Panc1 (cell line): ENCODE measurements at regions not wholly inside any gene's neighbourhood (a gene's known extent, or its start where the extent isn't known, plus 50 kb on each side); places are given as distances from the start of the nearest gene placed in this dataset.

Experiments
- ATAC-seq: fragments of 200-7000 bp; cut with Tn5 transposase; 2 replicates; pipeline ENCODE4 v1.9.1; 2020; ENCODE audit warnings: mild to moderate bottlenecking, moderate library complexity
- BruUV-seq: library from RNA; stranded (reverse); fragments of 400-500 nt; replicated peaks from 2 replicates; lab custom pipeline; 2021; lab: Mats Ljungman, UMichigan
- CTCF ChIA-PET: fragments of 300-600 bp; sonication (Branson Sonifier 250); formaldehyde crosslinking; loops from one replicate; lab custom pipeline; 2022; ENCODE audit warnings: antibody characterized with exemption; lab: Charles Lee
- POLR2A ChIA-PET: fragments of 300-600 bp; sonication (Branson Sonifier 250); formaldehyde crosslinking; loops from one replicate; lab custom pipeline; 2022; ENCODE audit warnings: antibody characterized with exemption; lab: Charles Lee
- DNase-seq: peaks from one replicate; pipeline ENCODE4 v3.0.0-alpha.2; 2010; ENCODE audit warnings: low read depth, low spot score
- H3K27ac ChIP-seq: 2 replicates; pipeline ENCODE4 v1.5.1; 2011; ENCODE audit warnings: mild to moderate bottlenecking, low read length, inconsistent platforms
- H3K27me3 ChIP-seq: fragments of 200-500 bp; sonication (Bioruptor generic); 2 replicates; pipeline ENCODE4 v1.6.0; 2014; ENCODE audit warnings: low read length, inconsistent platforms; ENCODE audit not compliant: control insufficient read depth, insufficient read depth
- H3K36me3 ChIP-seq: fragments of 200-500 bp; sonication (Bioruptor generic); 2 replicates; pipeline ENCODE4 v1.5.1; 2014; ENCODE audit warnings: inconsistent platforms, mild to moderate bottlenecking, low read length, moderate library complexity; ENCODE audit not compliant: control insufficient read depth, insufficient read depth
- H3K4me1 ChIP-seq: 2 replicates; pipeline ENCODE4 v1.5.1; 2011; ENCODE audit warnings: inconsistent platforms, mild to moderate bottlenecking, low read length, moderate library complexity; ENCODE audit not compliant: control insufficient read depth, insufficient read depth
- H3K4me3 ChIP-seq, 2 experiments: 2 replicates each; pipeline ENCODE4 v1.5.1; 2011 to 2012; ENCODE audit warnings: low read depth in 2 of 2, low read length in 2 of 2, mild to moderate bottlenecking in 2 of 2, inconsistent platforms in 1 of 2, moderate library complexity in 1 of 2
- H3K9me3 ChIP-seq: fragments of 200-500 bp; sonication (Bioruptor generic); 2 replicates; pipeline ENCODE4 v1.5.1; 2014; ENCODE audit warnings: low read depth, mild to moderate bottlenecking, inconsistent platforms, low read length, moderate library complexity; ENCODE audit not compliant: control insufficient read depth, insufficient read depth
- CTCF ChIP-seq: fragments of 450-650 bp; IDR thresholded peaks from 2 replicates; pipeline ENCODE4 v1.5.1; 2017; ENCODE audit warnings: mild to moderate bottlenecking
- POLR2AphosphoS5 ChIP-seq: IDR thresholded peaks from 2 replicates; pipeline ENCODE4 v1.6.1; 2012; ENCODE audit warnings: mild to moderate bottlenecking, low read depth, low read length, moderate library complexity
- REST ChIP-seq, 2 experiments: IDR thresholded peaks; 2 replicates each; pipeline ENCODE4 v1.6.1; 2011 to 2012; ENCODE audit warnings: low read depth in 2 of 2, control low read depth in 1 of 2, low read length in 1 of 2, mild to moderate bottlenecking in 1 of 2, moderate library complexity in 1 of 2; ENCODE audit not compliant: insufficient read depth in 1 of 2
- SIN3A ChIP-seq: IDR thresholded peaks from 2 replicates; pipeline ENCODE4 v1.6.1; 2012; ENCODE audit warnings: low read depth, mild to moderate bottlenecking, low read length, moderate library complexity, borderline replicate concordance; ENCODE audit not compliant: insufficient read depth
- TCF7L2 ChIP-seq: IDR thresholded peaks from 2 replicates; pipeline ENCODE4 v1.6.1; 2011; ENCODE audit warnings: mild to moderate bottlenecking, low read depth, low read length, inconsistent platforms
- in situ Hi-C: cut with HindIII; loops from 2 replicates; pipeline ENCODE4 v1.10.0; 2016; ENCODE audit warnings: low sequenced_read_pairs, low pct_unique_long_range_greater_than_20kb
- intact Hi-C: fragments of 100-400 bp; cut with micrococcal nuclease; formaldehyde crosslinking; loops from one replicate; pipeline ENCODE4 v1.10.0; 2022; ENCODE audit not compliant: unreplicated experiment

DNA sequence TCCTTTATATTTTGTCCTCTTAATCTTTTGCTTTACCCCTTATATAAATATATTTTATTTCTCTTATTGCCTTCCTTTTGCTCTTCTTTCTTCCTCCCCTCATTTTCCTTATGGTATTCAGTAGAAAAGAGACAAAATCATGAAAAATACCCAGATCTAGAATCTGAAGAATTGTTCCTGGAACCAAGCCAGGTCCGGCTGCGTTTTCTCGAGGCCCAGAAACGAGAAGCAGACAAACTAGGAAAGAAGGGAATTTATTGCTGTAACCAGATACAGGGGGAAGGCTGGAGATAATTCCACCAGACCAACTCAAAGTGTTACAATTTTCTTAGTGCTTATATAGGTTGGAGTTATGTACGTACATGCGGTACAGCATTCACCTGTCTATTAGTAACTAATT lies 328.7 kb downstream of the GABRG1 start:
- Histone ChIP-seq H3K27me3 (no peaks in the 10 kb centered on the region), H3K4me1 (no peaks in the 10 kb centered on the region), H3K9me3 (no peaks in the 10 kb centered on the region), H3K4me3 (no peak overlapping the region), H3K36me3 (no peaks in the 10 kb centered on the region), H3K27ac (no peak overlapping the region)
- CTCF ChIA-PET: no interaction called here
- intact Hi-C loops: no loop called here
- in situ Hi-C loops: no loop called here
- POLR2A ChIA-PET: no interaction called here
- ATAC-seq: no peak
- no peak for DNase-seq
- BruUV-seq: no TSS peak
- TF ChIP-seq POLR2AphosphoS5 (no peak), TCF7L2 (no peak), CTCF (no peak), SIN3A (no peak), REST (IDR thresholded peaks at IDR 0.05; ENCODE audit: insufficient read depth in 1 of 2, low read depth in 2 of 2, low read length in 1 of 2) (no peak)

DNA sequence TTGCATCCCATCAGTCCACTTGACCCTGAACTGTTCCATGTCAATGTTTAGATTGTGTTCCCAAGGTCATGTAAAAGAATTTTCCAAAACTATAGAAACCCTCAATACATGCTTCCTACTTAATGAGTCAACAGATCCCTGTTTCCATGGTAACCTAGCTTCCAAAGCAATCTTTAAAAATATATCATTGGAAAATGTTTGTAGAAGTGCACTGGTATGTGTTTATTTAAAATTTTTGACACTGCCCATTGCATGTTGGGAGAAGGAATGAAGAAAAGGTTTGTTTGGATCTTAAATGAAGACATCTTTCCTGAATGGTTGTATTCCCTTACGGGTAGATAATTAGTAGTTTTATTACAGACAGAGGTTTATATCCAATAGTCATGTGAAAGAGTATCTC lies 345.3 kb downstream of the GABRG1 start:
- Histone ChIP-seq H3K27me3 (no peaks in the 10 kb centered on the region), H3K9me3 (no peaks in the 10 kb centered on the region), H3K4me3 (no peak overlapping the region), H3K36me3 (no peaks in the 10 kb centered on the region), H3K27ac (no peak overlapping the region), H3K4me1 (no peaks in the 10 kb centered on the region)
- intact Hi-C loops (no loop called here), in situ Hi-C loops (no loop called here)
- ChIA-PET POLR2A (no interaction called here), CTCF (no interaction called here)
- no TSS peak for BruUV-seq
- DNase-seq (no peak), ATAC-seq (no peak)
- no peak for TF ChIP-seq TCF7L2
- no peak for TF ChIP-seq REST (IDR thresholded peaks at IDR 0.05; ENCODE audit: insufficient read depth in 1 of 2, low read depth in 2 of 2, low read length in 1 of 2)
- TF ChIP-seq POLR2AphosphoS5: no peak
- no peak for TF ChIP-seq SIN3A
- no peak for TF ChIP-seq CTCF
